ENCODE measurements at regions not wholly inside any gene's neighbourhood (a gene's known extent, or its start where the extent isn't known, plus 50 kb on each side); places are given as distances from the start of the nearest gene placed in this dataset.

DNA sequence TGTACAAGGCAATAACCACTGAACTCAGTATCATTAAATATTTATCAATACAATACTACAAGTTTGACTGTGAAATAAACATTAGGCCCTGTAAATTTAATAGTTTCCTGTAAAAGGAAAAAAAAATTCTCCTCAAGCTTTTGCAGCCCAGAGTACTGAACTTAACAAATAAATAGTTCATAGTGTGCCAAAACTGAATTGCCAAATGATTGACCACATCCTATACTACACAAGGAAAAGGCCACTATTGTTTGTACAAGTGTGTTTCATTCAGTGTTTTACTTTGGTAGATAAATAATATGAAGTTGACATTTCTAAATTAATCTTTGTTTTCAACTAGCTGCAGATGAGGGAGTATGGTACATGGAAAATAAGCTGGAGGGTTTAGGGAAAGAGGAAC is 379.6 kb downstream of the FLRT2 start:
- H3K14ac ChIP-seq (replicated peaks; ENCODE audit: low read depth, low read length) = no peak overlapping the region
- DNase-seq (no peak), ATAC-seq (ENCODE audit: low read depth) (no peak)
- H4K20me1 ChIP-seq (ENCODE audit: insufficient read depth, low read length) = no peaks in the 10 kb centered on the region
- H2AK9ac ChIP-seq (replicated peaks; ENCODE audit: low read depth, low read length, poor library complexity) = no peak overlapping the region
- H3K9ac ChIP-seq (ENCODE audit: low read depth, low read length) = no peak overlapping the region
- H4K5ac ChIP-seq (ENCODE audit: low read depth, low read length) = no peak overlapping the region
- no peak overlapping the region for H3K27ac ChIP-seq (ENCODE audit: insufficient read depth, low read length)
- H3K4me1 ChIP-seq (ENCODE audit: control insufficient read depth, insufficient read depth, low read length) = no peaks in the 10 kb centered on the region
- H3K9me3 ChIP-seq (ENCODE audit: control insufficient read depth, insufficient read depth, low read length) = no peaks in the 10 kb centered on the region
- no peak for TF ChIP-seq RCOR1 (IDR thresholded peaks at IDR 0.05; ENCODE audit: insufficient replicate concordance, low read length)
- TF ChIP-seq, protein P1, sequence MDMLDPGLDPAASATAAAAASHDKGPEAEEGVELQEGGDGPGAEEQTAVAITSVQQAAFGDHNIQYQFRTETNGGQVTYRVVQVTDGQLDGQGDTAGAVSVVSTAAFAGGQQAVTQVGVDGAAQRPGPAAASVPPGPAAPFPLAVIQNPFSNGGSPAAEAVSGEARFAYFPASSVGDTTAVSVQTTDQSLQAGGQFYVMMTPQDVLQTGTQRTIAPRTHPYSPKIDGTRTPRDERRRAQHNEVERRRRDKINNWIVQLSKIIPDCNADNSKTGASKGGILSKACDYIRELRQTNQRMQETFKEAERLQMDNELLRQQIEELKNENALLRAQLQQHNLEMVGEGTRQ (IDR thresholded peaks at IDR 0.05; ENCODE audit: low read depth, low read length) = no peak
- no peak for TF ChIP-seq RAD21 (IDR thresholded peaks at IDR 0.05; ENCODE audit: low read length)
- no peak for TF ChIP-seq FOS (IDR thresholded peaks at IDR 0.05; ENCODE audit: low read depth, low read length)
- no peak for TF ChIP-seq BHLHE40 (IDR thresholded peaks at IDR 0.05; ENCODE audit: low read depth, low read length)
- TF ChIP-seq SMC3 (IDR thresholded peaks at IDR 0.05; ENCODE audit: low read depth, low read length) = no peak
- no peak for TF ChIP-seq NFE2L2 (IDR thresholded peaks at IDR 0.05; ENCODE audit: low read depth, low read length)
- TF ChIP-seq RFX5 (IDR thresholded peaks at IDR 0.05; ENCODE audit: low read depth, low read length) = no peak
- no peak for TF ChIP-seq MAZ (IDR thresholded peaks at IDR 0.05; ENCODE audit: borderline replicate concordance, low read depth, low read length)
- no peak for TF ChIP-seq MXI1 (IDR thresholded peaks at IDR 0.05; ENCODE audit: borderline replicate concordance, low read depth, low read length)
- TF ChIP-seq, protein P2, sequence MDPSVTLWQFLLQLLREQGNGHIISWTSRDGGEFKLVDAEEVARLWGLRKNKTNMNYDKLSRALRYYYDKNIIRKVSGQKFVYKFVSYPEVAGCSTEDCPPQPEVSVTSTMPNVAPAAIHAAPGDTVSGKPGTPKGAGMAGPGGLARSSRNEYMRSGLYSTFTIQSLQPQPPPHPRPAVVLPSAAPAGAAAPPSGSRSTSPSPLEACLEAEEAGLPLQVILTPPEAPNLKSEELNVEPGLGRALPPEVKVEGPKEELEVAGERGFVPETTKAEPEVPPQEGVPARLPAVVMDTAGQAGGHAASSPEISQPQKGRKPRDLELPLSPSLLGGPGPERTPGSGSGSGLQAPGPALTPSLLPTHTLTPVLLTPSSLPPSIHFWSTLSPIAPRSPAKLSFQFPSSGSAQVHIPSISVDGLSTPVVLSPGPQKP (IDR thresholded peaks at IDR 0.05; ENCODE audit: borderline replicate concordance, low read depth, low read length) = no peak
- no peak for TF ChIP-seq CHD1 (IDR thresholded peaks at IDR 0.05; ENCODE audit: low read depth, low read length)
- TF ChIP-seq CEBPB (IDR thresholded peaks at IDR 0.05; ENCODE audit: low read depth, low read length) = no peak
- TF ChIP-seq POLR2A (IDR thresholded peaks at IDR 0.05; ENCODE audit: low read depth, low read length) = no peak
- TF ChIP-seq, protein P3, sequence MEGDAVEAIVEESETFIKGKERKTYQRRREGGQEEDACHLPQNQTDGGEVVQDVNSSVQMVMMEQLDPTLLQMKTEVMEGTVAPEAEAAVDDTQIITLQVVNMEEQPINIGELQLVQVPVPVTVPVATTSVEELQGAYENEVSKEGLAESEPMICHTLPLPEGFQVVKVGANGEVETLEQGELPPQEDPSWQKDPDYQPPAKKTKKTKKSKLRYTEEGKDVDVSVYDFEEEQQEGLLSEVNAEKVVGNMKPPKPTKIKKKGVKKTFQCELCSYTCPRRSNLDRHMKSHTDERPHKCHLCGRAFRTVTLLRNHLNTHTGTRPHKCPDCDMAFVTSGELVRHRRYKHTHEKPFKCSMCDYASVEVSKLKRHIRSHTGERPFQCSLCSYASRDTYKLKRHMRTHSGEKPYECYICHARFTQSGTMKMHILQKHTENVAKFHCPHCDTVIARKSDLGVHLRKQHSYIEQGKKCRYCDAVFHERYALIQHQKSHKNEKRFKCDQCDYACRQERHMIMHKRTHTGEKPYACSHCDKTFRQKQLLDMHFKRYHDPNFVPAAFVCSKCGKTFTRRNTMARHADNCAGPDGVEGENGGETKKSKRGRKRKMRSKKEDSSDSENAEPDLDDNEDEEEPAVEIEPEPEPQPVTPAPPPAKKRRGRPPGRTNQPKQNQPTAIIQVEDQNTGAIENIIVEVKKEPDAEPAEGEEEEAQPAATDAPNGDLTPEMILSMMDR (conservative IDR thresholded peaks at IDR 0.05; ENCODE audit: low read depth, low read length) = no peak
- TF ChIP-seq MAFK (IDR thresholded peaks at IDR 0.05; ENCODE audit: low read depth, low read length) = no peak
- no peak overlapping the region for H3K4me2 ChIP-seq (ENCODE audit: low read depth, low read length)
- no peak overlapping the region for H3K23ac ChIP-seq (ENCODE audit: low read depth, low read length)
- H2BK15ac ChIP-seq (ENCODE audit: low read depth, low read length) = no peak overlapping the region
- ChIA-PET POLR2A (ENCODE audit: unreplicated experiment) (no interaction called here), CTCF (no interaction called here)
- no peak overlapping the region for H2AFZ ChIP-seq (replicated peaks; ENCODE audit: low read length, poor library complexity)
- no peak overlapping the region for H3K18ac ChIP-seq (ENCODE audit: low read depth, low read length)
- no peak overlapping the region for H3K56ac ChIP-seq (ENCODE audit: extremely low read depth, insufficient read depth, low read length)
- H2BK120ac ChIP-seq (ENCODE audit: low read depth, low read length) = no peak overlapping the region
- no peak overlapping the region for H4K91ac ChIP-seq (ENCODE audit: insufficient read depth, low read depth, low read length)
- H2BK5ac ChIP-seq (ENCODE audit: low read depth, low read length, poor library complexity, severe bottlenecking) = no peak overlapping the region
- H3K27me3 ChIP-seq (ENCODE audit: control insufficient read depth, insufficient read depth, low read length) = no peaks in the 10 kb centered on the region
- BruUV-seq (replicated peaks) = no TSS peak
- dilution Hi-C loops (cut with HindIII; ENCODE audit: low sequenced_read_pairs, unreplicated experiment) (no loop called here), in situ Hi-C loops (cut with MboI; ENCODE audit: low sequenced_read_pairs) (no loop called here), intact Hi-C loops (cut with micrococcal nuclease) (no loop called here)
- no peak overlapping the region for H3K4ac ChIP-seq (ENCODE audit: low read depth, low read length)
- H4K8ac ChIP-seq (ENCODE audit: low read depth in 2 of 2, low read length in 2 of 2) = no peak overlapping the region
- no peaks in the 10 kb centered on the region for H3K36me3 ChIP-seq (ENCODE audit: control insufficient read depth, insufficient read depth, low read length)
- H3K9me1 ChIP-seq (ENCODE audit: insufficient read depth, low read length) = no peaks in the 10 kb centered on the region
- no peak overlapping the region for H2BK20ac ChIP-seq (ENCODE audit: low read depth, low read length)
- H3K4me3 ChIP-seq (ENCODE audit: insufficient read depth, low read depth, low read length) = no peak overlapping the region
- no peaks in the 10 kb centered on the region for H3K79me1 ChIP-seq (ENCODE audit: low read depth in 1 of 2, low read length in 2 of 2)
- H2AK5ac ChIP-seq (ENCODE audit: low read depth, low read length) = no peak overlapping the region

Data from IMR-90 (cell line).